PC-3 (cell line): ENCODE measurements at regions not wholly inside any gene's neighbourhood (a gene's known extent, or its start where the extent isn't known, plus 50 kb on each side); places are given as distances from the start of the nearest gene placed in this dataset.

Source experiments
- EZH2 ChIP-seq: fragments of 300-600 bp; sonication (generic); IDR thresholded peaks from one replicate; pipeline ENCODE4 v1.6.1; 2017; ENCODE audit warnings: antibody characterized with exemption, mild to moderate bottlenecking, low read length; ENCODE audit not compliant: unreplicated experiment
- TF ChIP-seq, protein P1 (sequence below): fragments of 300-600 bp; sonication (generic); conservative IDR thresholded peaks from 2 replicates; pipeline ENCODE4 v1.5.1; 2017; ENCODE audit warnings: antibody characterized with exemption, low read depth, mild to moderate bottlenecking, low read length

DNA sequence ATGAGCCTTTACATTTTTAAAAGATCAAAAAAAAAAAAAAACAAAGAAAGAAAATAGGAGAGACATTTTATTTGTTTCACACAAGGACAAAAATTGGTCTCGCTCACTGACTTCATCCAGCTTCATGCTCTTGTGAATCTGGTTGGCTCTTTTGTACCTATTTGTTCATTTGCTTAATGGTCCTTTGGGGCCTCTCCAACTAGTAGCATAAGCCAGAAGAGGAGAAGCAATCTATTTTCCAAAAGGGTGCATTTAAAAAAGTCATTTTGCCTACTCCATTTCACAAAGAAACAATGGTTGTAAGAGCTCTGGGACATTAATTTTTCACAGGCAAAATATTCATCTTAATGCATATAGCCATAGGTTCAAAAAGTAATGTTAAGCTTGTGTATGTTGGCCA is 168.3 kb upstream of the ADAMTS9 start:
- TF ChIP-seq EZH2: no peak
- TF ChIP-seq, protein P1, sequence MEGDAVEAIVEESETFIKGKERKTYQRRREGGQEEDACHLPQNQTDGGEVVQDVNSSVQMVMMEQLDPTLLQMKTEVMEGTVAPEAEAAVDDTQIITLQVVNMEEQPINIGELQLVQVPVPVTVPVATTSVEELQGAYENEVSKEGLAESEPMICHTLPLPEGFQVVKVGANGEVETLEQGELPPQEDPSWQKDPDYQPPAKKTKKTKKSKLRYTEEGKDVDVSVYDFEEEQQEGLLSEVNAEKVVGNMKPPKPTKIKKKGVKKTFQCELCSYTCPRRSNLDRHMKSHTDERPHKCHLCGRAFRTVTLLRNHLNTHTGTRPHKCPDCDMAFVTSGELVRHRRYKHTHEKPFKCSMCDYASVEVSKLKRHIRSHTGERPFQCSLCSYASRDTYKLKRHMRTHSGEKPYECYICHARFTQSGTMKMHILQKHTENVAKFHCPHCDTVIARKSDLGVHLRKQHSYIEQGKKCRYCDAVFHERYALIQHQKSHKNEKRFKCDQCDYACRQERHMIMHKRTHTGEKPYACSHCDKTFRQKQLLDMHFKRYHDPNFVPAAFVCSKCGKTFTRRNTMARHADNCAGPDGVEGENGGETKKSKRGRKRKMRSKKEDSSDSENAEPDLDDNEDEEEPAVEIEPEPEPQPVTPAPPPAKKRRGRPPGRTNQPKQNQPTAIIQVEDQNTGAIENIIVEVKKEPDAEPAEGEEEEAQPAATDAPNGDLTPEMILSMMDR: no peak
